ENCODE measurements at regions not wholly inside any gene's neighbourhood (a gene's known extent, or its start where the extent isn't known, plus 50 kb on each side); places are given as distances from the start of the nearest gene placed in this dataset.
"Not testable (repeated sequence)": the region's sequence is repeated elsewhere in the genome, so short reads cannot be mapped to it uniquely, and the experiment has no call there.

GRCh38 chr2:129912066-129912820 is 67.2 kb upstream of the RAB6C start:
- no peak for DNase-seq (ENCODE audit: low read depth)

- no peak for DNase-seq (ENCODE audit: low read depth)
Measured at GRCh38 chr2:129912871-129913694, 66.4 kb upstream of the RAB6C start.

- DNase-seq (ENCODE audit: low read depth): no peak
Measured at GRCh38 chr2:129913695-129914495, 65.6 kb upstream of the RAB6C start.

- no peak for DNase-seq (ENCODE audit: low read depth)
Measured at GRCh38 chr2:129914538-129915302, 64.7 kb upstream of the RAB6C start.

- DNase-seq (ENCODE audit: low read depth): no peak
Measured at GRCh38 chr2:129915303-129915840, 64.1 kb upstream of the RAB6C start.

- DNase-seq (ENCODE audit: low read depth): no peak
Measured at GRCh38 chr2:129918604-129919003, 60.9 kb upstream of the RAB6C start.

- no peak for DNase-seq (ENCODE audit: low read depth)
Measured at GRCh38 chr2:129922571-129923264, 56.7 kb upstream of the RAB6C start.

- no peak for DNase-seq (ENCODE audit: low read depth)
Measured at GRCh38 chr2:129923265-129924091, 56.0 kb upstream of the RAB6C start.

GRCh38 chr2:129924115-129924514 is 55.4 kb upstream of the RAB6C start:
- not testable (repeated sequence) for DNase-seq (ENCODE audit: low read depth)

- no peak for DNase-seq (ENCODE audit: low read depth)
Measured at GRCh38 chr2:129925381-129925780, 54.1 kb upstream of the RAB6C start.

GRCh38 chr2:129927696-129928095 is 51.8 kb upstream of the RAB6C start:
- no peak for DNase-seq (ENCODE audit: low read depth)

- no peak for DNase-seq (ENCODE audit: low read depth)
Measured at GRCh38 chr2:129929321-129930290, 49.9 kb upstream of the RAB6C start.
